WERI-Rb-1 (cell line): ENCODE measurements at regions not wholly inside any gene's neighbourhood (a gene's known extent, or its start where the extent isn't known, plus 50 kb on each side); places are given as distances from the start of the nearest gene placed in this dataset.

Source experiments
- DNase-seq: peaks from one replicate; pipeline ENCODE4 v3.0.0-alpha.2; 2020
- H3K27ac ChIP-seq: fragments of 250-450 bp; sonication (Bioruptor Pico); 2 replicates; pipeline ENCODE4 v1.5.1; 2020; ENCODE audit warnings: mild to moderate bottlenecking, moderate library complexity
- H3K27me3 ChIP-seq: fragments of 250-450 bp; sonication (Bioruptor Pico); 2 replicates; pipeline ENCODE4 v1.5.1; 2021; ENCODE audit warnings: mild to moderate bottlenecking, low read depth, moderate library complexity; ENCODE audit not compliant: insufficient read depth, severe bottlenecking
- H3K36me3 ChIP-seq: fragments of 250-450 bp; sonication (Bioruptor Pico); 2 replicates; pipeline ENCODE4 v1.5.1; 2020; ENCODE audit warnings: mild to moderate bottlenecking, moderate library complexity
- H3K4me3 ChIP-seq: 2 replicates; pipeline ENCODE4 v1.5.1; 2011; ENCODE audit warnings: low read depth, mild to moderate bottlenecking, control low read depth, low read length
- H3K9me3 ChIP-seq: fragments of 250-450 bp; sonication (Bioruptor Pico); 2 replicates; pipeline ENCODE4 v1.5.1; 2021; ENCODE audit warnings: mild to moderate bottlenecking, moderate library complexity; ENCODE audit not compliant: severe bottlenecking
- TF ChIP-seq, protein P1 (sequence below): IDR thresholded peaks from 2 replicates; pipeline ENCODE4 v1.5.1; 2011; ENCODE audit warnings: low read depth, mild to moderate bottlenecking, control low read depth, inconsistent platforms, low read length

DNA sequence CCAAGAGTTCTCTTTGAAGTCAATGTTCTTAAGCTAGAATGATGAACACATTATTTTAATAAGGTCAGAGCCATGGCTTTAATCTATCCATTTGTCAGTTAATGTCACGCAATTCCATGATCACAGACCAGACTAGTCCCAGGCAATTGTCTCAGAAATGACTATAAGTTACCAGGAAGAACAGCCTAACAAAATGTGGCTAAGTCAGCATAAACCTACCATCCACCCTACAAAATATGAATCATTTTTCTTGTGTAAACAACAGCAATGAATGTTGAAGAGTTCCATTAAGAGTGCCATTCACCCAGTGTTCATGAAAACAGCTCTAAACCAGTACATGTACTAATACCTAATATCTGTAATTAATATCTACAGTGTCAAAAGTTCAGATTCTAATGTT, 127.5 kb downstream of the KCTD12 start:
- Histone ChIP-seq H3K4me3 (no peak overlapping the region), H3K27ac (no peak overlapping the region), H3K36me3 (no peaks in the 10 kb centered on the region), H3K9me3 (no peaks in the 10 kb centered on the region), H3K27me3 (no peaks in the 10 kb centered on the region)
- TF ChIP-seq, protein P1, sequence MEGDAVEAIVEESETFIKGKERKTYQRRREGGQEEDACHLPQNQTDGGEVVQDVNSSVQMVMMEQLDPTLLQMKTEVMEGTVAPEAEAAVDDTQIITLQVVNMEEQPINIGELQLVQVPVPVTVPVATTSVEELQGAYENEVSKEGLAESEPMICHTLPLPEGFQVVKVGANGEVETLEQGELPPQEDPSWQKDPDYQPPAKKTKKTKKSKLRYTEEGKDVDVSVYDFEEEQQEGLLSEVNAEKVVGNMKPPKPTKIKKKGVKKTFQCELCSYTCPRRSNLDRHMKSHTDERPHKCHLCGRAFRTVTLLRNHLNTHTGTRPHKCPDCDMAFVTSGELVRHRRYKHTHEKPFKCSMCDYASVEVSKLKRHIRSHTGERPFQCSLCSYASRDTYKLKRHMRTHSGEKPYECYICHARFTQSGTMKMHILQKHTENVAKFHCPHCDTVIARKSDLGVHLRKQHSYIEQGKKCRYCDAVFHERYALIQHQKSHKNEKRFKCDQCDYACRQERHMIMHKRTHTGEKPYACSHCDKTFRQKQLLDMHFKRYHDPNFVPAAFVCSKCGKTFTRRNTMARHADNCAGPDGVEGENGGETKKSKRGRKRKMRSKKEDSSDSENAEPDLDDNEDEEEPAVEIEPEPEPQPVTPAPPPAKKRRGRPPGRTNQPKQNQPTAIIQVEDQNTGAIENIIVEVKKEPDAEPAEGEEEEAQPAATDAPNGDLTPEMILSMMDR: no peak
- DNase-seq: no peak

DNA sequence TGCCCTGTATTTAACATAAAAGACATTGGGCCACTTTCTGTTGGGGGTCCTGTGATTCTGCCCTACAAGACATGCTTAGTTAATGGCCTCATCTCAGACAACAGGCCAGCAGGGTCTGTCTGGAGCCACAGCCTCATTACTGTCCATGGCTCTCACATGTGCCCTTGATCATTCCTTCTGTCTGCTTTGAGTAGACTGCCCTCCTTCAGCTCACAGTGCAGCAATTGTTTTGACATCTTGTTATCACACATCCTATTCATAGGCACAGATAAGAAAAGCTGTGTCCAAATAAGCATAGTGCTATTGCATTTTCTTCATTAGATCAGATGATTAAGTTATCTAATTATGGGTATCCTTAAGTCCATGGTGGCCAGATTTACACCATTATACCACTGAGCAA, 127.9 kb downstream of the KCTD12 start:
- no peaks in the 10 kb centered on the region for H3K36me3 ChIP-seq
- no peak overlapping the region for H3K4me3 ChIP-seq
- no peak for DNase-seq
- no peaks in the 10 kb centered on the region for H3K9me3 ChIP-seq
- TF ChIP-seq, protein P1: no peak
- no peaks in the 10 kb centered on the region for H3K27me3 ChIP-seq
- no peak overlapping the region for H3K27ac ChIP-seq

DNA sequence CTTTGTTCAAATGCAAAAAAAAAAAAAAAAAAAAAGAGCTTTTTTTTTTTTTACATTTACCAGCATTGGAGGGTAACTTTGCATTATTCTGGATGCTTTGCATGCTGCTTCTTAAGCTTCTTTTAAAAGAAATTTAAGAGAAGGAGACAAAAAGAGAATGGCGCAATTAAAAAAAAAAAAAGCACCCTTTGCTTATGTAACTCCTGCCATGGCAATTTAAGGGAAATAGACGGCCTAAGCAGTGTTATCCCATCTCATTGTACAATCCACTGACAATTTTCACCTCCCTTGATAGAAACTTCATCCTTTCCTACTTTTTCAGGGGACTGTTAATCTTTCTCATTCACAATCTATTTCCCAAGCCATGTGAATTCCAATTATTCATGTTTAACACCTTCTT, 129.8 kb downstream of the KCTD12 start:
- H3K27me3 ChIP-seq: no peaks in the 10 kb centered on the region
- DNase-seq: no peak
- H3K9me3 ChIP-seq: no peaks in the 10 kb centered on the region
- H3K4me3 ChIP-seq: no peak overlapping the region
- H3K36me3 ChIP-seq: no peaks in the 10 kb centered on the region
- H3K27ac ChIP-seq: no peak overlapping the region
- TF ChIP-seq, protein P1: no peak

DNA sequence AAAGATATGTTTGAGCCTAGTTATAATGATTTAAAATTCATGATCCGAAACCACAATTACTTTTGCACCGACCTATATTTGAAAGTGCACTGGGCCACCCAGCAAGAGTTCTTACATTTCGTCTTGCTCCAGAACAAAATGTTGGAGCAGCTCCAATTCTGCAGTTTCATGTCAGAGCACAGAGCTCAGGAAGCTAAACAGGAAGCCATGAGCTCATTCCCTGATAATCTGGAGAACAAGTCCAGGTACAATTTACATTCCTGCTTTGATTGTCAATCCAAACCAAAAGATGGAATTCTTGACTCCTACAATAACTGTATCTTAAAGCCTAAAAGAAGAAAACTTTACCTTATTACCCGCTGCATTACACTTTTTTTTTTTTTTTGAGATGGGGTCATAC, 131.8 kb downstream of the KCTD12 start:
- Histone ChIP-seq H3K36me3 (no peaks in the 10 kb centered on the region), H3K27me3 (no peaks in the 10 kb centered on the region), H3K27ac (no peak overlapping the region), H3K9me3 (no peaks in the 10 kb centered on the region), H3K4me3 (no peak overlapping the region)
- DNase-seq: no peak
- TF ChIP-seq, protein P1: no peak

DNA sequence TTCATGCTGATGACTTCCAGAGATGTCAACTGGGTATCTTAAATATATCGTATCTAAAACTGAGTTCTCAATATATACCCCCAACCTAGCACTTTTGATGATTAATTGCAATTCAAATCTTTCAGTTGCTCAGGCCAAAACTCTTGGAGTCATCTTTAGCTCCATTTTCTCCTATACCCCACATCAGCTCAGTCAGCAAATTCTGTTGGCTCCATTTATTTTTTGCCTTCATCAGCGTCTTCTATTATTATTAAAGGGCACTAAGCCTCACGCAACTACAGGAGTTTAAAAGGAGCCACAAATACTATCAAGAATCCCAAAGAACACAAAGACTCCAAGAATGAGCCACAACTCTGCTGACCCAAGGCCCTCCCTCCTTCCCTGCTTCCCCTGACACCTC, 134.9 kb downstream of the KCTD12 start:
- Histone ChIP-seq H3K27ac (no peak overlapping the region), H3K9me3 (no peaks in the 10 kb centered on the region)
- TF ChIP-seq, protein P1: no peak

DNA sequence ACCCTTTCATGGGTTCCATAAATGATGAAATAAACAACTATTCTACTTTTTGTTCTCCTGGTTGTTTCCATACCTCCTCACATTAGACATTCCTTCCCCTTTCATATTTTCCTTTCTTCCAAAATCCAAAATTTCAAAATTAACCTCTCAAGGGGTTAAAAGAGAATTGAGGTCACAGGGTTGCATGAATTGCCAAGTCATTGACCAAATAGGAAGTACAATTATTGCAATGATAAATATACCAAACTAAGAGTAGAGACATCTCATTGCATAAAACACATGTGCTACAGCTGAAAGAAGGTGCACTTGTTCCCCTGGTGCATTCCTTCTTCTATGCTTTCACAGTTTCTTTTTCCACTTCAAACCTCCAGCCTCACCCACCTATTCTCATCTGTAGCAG, 136.1 kb downstream of the KCTD12 start:
- H3K27ac ChIP-seq: no peak overlapping the region
- no peaks in the 10 kb centered on the region for H3K27me3 ChIP-seq
- no peaks in the 10 kb centered on the region for H3K36me3 ChIP-seq
- H3K4me3 ChIP-seq: no peak overlapping the region
- DNase-seq: no peak
- TF ChIP-seq, protein P1: no peak
- no peaks in the 10 kb centered on the region for H3K9me3 ChIP-seq

More for the DNA sequence above, 134.9 kb downstream of the KCTD12 start:
- Histone ChIP-seq H3K36me3 (no peaks in the 10 kb centered on the region), H3K27me3 (no peaks in the 10 kb centered on the region), H3K4me3 (no peak overlapping the region)
- no peak for DNase-seq
